ENCODE measurements at regions not wholly inside any gene's neighbourhood (a gene's known extent, or its start where the extent isn't known, plus 50 kb on each side); places are given as distances from the start of the nearest gene placed in this dataset.
"Not testable (repeated sequence)": the region's sequence is repeated elsewhere in the genome, so short reads cannot be mapped to it uniquely, and the experiment has no call there.

DNA sequence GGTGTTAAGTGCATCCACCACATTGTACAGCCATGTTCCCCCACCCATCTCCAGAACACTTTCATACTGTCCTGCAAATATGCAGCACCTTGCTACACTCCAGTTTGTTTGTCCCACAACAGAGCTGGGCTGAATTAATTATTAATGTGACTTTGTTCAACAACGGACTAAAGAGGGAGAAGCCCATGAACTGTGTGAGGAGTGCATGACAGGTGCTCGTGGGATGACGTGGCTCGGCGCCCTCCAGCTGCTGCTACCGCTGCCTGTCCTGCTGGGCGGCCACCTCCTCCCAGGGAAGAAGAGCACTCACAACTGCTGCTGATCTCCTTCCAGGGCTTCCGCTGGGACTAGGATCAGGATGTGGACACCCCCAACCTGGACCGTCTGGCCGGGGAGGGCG, 111.2 kb upstream of the DEFB108B start:
- DNase-seq (ENCODE audit: low read depth in 2 of 2): not testable (repeated sequence)

GRCh38 chr11:71723991-71724390, 109.0 kb upstream of the DEFB108B start:
- DNase-seq (ENCODE audit: low read depth in 2 of 2): not testable (repeated sequence)

- DNase-seq (ENCODE audit: low read depth in 2 of 2): not testable (repeated sequence)
These were observed 102.3 kb upstream of the DEFB108B start for GRCh38 chr11:71730748-71731147.

- DNase-seq (ENCODE audit: low read depth in 2 of 2): not testable (repeated sequence)
These were observed 98.6 kb upstream of the DEFB108B start for GRCh38 chr11:71734368-71734767.

GRCh38 chr11:71738317-71738716, 94.7 kb upstream of the DEFB108B start:
- not testable (repeated sequence) for DNase-seq (ENCODE audit: low read depth in 2 of 2)

GRCh38 chr11:71743385-71743784, 89.6 kb upstream of the DEFB108B start:
- DNase-seq (ENCODE audit: low read depth in 2 of 2): not testable (repeated sequence)

- not testable (repeated sequence) for DNase-seq (ENCODE audit: low read depth in 2 of 2)
These were observed 87.3 kb upstream of the DEFB108B start for GRCh38 chr11:71745656-71746055.

DNA sequence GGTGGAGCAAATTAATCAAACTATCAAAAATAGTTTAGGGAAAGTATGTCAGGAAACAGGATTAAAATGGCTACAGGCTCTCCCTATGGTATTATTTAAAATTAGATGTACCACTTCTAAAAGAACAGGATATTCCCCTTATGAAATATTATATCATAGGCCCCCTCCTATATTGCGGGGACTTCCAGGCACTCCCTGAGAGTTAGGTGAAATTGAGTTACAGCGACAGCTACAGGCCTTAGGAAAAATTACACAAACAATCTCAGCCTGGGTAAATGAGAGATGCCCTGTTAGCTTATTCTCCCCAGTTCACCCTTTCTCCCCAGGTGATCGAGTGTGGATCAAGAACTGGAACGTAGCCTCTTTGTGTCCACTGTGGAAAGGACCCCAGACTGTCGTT, 86.7 kb upstream of the DEFB108B start:
- DNase-seq (ENCODE audit: low read depth in 2 of 2): not testable (repeated sequence)

GRCh38 chr11:71748965-71749620, 83.9 kb upstream of the DEFB108B start:
- DNase-seq (ENCODE audit: low read depth in 2 of 2): not testable (repeated sequence)

DNA sequence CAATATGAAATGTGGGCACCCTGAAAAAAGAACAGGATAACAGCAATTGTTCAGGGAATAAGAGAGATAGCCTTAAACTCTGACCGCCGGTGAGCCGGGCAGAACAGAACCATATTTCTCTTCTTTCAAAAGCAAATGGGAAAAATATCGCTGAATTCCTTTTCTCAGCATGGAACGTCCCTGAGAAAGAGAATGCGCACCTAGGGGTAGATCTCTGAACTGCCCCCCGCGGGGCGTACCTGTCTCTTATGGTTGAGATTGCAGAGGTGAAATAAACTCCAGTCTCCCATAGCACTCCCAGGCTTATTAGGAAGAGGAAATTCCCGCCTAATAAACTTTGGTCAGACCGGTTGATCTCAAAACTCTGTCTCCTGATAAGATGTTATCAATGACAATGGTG, 82.1 kb upstream of the DEFB108B start:
- DNase-seq (ENCODE audit: low read depth in 2 of 2): not testable (repeated sequence)

DNA sequence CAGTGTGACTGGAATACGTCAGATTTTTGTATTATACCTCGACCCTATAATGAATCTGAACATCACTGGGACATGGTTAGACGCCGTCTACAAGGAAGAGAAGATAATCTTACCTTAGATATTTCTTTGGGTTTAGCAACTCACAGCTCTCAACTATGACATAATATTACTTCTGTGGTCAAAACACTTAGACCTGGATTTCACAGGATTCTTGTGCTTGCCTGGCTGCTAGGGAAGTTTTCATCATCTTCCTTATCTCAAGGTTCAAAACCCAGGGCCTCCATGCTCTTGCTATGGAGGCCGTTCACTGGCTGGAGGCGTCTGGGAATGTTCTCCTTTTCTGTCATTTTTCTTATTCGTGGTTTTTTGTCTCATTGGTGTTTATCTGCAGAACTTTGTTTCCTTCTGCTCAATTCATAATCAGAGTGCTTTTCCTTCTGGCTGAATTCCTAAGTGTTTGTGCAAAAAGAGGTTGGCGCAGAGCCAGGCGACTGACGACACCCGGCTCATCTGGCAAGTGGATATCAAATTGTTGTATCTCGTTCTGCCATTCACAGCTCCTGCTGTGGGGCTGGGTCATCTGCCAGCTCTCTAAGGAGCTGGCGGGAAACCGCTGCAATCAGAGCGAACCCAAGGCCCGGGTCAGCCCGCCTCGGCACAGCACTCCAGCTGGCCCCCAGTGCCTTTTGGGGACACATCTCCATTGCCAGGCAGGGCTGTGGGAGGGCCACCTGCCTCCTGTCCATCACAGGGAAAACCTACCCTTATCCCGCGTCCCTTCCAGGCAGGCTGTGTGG, 68.1 kb upstream of the DEFB108B start:
- not testable (repeated sequence) for DNase-seq (ENCODE audit: low read depth in 2 of 2)

DNA sequence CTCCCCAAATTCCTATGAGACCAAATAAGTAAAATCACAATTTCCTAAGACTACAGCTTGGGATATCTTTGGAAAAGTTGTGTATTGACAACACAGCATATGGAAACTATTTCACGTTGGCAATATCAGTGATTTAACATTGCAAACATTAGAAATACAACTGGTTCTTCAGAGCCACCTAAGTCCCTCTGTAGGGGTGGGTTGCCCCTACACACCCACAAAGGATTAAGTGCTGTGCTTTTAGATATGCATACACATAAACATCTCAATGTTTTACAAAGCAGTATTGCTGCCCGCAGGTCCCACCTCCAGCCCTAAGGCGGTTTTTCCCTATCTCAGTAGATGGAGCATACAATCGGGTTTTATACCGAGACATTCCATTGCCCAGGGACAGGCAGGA, 66.0 kb upstream of the DEFB108B start:
- not testable (repeated sequence) for DNase-seq (ENCODE audit: low read depth in 2 of 2)

DNA sequence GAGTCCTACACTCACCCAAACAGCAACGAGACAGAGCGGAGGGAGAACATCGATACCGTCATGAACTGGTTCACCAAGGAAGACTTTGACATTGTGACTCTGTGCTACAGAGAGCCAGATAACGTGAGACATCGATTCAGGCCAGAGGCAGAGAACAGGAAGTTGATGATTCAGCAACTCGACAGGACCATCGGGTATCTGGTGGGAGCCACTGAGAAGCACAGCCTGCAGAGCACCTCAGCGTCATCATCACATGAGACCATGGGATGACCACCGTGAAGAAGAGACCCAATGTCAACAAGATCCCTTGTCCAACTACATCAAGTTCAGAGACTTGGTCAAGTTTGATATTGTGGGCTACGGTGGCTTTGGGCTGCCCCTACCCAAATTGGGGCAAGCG, 60.8 kb upstream of the DEFB108B start:
- DNase-seq (ENCODE audit: low read depth in 2 of 2): not testable (repeated sequence)

GRCh38 chr11:71774603-71775222, 58.3 kb upstream of the DEFB108B start:
- no peak for DNase-seq (ENCODE audit: low read depth in 2 of 2)

DNA sequence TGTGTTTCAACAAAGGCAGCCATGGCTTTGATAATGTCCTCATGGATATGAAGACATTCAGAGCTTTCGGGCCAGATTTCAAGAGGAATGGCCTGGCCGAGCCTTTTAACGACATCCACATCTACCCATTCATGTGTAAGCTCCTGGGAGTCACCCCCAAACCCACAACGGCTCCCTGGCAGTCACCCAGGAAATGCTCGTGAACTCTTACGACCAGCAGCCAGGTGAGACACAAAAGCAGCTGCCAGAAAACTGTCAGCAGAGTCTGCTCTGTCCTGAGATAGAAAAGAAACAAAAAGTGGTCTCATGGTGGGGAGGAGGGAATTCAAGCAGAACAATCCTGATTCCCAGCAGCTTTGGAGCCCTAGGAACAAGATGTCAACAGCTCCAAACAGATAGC, 52.9 kb upstream of the DEFB108B start:
- not testable (repeated sequence) for DNase-seq (ENCODE audit: low read depth in 2 of 2)

GRCh38 chr11:71780771-71781170, 52.2 kb upstream of the DEFB108B start:
- not testable (repeated sequence) for DNase-seq (ENCODE audit: low read depth in 2 of 2)

DNA sequence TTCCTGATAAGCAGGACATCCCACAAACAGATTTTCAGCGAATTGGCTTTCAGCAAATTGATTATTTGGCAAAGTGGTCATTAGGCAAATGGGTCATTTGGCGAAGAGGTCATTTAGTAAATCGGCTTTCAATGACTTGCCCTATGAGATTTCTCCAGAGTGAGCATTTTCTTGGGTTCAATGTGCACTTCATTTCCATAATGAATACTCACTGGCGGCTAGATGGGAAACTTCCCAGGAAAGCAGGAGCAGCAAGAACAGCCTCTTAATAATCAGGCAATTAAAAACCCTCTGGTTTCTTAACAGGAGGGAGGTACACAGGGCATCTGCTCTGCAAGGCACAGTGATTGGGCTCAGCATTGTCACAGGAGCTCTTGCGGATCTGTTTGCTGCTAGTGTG, 51.5 kb upstream of the DEFB108B start:
- not testable (repeated sequence) for DNase-seq (ENCODE audit: low read depth in 2 of 2)

GRCh38 chr11:71782229-71782861, 50.7 kb upstream of the DEFB108B start:
- not testable (repeated sequence) for DNase-seq (ENCODE audit: low read depth in 2 of 2)

GRCh38 chr11:71783191-71783590, 49.8 kb upstream of the DEFB108B start:
- not testable (repeated sequence) for DNase-seq (ENCODE audit: low read depth in 2 of 2)

All from stimulated activated CD8-positive, alpha-beta memory T cell treated with anti-CD3 and anti-CD28 coated beads, Interleukin-7, amount 100 ng/mL, for 1 hour (primary cell).